MM.1S (cell line): ENCODE measurements at regions not wholly inside any gene's neighbourhood (a gene's known extent, or its start where the extent isn't known, plus 50 kb on each side); places are given as distances from the start of the nearest gene placed in this dataset.

Experiments used
- EZH2 ChIP-seq: fragments of 300-600 bp; sonication (generic); optimal IDR thresholded peaks from 2 replicates; pipeline ENCODE3; 2017; ENCODE audit warnings: low read depth, mild to moderate bottlenecking, antibody characterized with exemption, low read length, mixed read lengths
- EZH2phosphoT487 ChIP-seq: fragments of 300-600 bp; sonication (generic); IDR thresholded peaks from 2 replicates; pipeline ENCODE4 v1.6.1; 2018; ENCODE audit warnings: antibody characterized with exemption, low read length
- TF ChIP-seq, protein P1 (sequence below): fragments of 300-600 bp; sonication (generic); IDR thresholded peaks from 2 replicates; pipeline ENCODE4 v1.5.1; 2016; ENCODE audit warnings: antibody characterized with exemption, low read length, mixed read lengths

DNA sequence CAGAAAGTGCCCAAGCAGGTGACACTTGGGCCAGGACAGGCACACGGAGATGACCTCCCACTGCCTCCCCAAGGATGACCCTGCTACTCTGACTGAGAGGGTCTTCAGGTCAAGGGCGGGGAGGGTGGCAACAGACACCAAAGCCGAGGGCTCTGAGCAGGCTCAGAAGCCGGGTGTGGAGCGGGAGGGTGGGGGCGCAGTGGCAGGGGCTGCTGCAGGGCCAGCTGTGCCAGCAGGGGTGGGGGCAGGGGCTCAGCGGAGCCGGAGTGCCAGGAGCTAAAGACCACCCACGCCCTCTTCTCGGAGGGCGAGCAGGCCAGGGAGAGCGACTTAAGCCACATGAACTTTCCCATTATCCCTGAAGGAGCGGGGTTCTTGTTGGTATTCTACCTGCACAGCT, 93.3 kb upstream of the MBOAT2 start:
- TF ChIP-seq, protein P1, sequence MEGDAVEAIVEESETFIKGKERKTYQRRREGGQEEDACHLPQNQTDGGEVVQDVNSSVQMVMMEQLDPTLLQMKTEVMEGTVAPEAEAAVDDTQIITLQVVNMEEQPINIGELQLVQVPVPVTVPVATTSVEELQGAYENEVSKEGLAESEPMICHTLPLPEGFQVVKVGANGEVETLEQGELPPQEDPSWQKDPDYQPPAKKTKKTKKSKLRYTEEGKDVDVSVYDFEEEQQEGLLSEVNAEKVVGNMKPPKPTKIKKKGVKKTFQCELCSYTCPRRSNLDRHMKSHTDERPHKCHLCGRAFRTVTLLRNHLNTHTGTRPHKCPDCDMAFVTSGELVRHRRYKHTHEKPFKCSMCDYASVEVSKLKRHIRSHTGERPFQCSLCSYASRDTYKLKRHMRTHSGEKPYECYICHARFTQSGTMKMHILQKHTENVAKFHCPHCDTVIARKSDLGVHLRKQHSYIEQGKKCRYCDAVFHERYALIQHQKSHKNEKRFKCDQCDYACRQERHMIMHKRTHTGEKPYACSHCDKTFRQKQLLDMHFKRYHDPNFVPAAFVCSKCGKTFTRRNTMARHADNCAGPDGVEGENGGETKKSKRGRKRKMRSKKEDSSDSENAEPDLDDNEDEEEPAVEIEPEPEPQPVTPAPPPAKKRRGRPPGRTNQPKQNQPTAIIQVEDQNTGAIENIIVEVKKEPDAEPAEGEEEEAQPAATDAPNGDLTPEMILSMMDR = no peak
- TF ChIP-seq EZH2 (no peak), EZH2phosphoT487 (no peak)
